A172 (cell line): ENCODE measurements at regions not wholly inside any gene's neighbourhood (a gene's known extent, or its start where the extent isn't known, plus 50 kb on each side); places are given as distances from the start of the nearest gene placed in this dataset.

ENCODE experiments used
- DNase-seq: peaks from one replicate; pipeline ENCODE4 v3.0.0-alpha.2; 2015; ENCODE audit warnings: low spot score

GRCh38 chr3:105170423-105170822 lies 196.3 kb upstream of the ALCAM start:
- no peak for DNase-seq

- no peak for DNase-seq
Measured at GRCh38 chr3:105174017-105174615, 192.6 kb upstream of the ALCAM start.

- no peak for DNase-seq
Measured at GRCh38 chr3:105177576-105177975, 189.1 kb upstream of the ALCAM start.

GRCh38 chr3:105187344-105187743 lies 179.4 kb upstream of the ALCAM start:
- DNase-seq: no peak

- peak; percentile 10 for DNase-seq
Measured at GRCh38 chr3:105195260-105195659, 171.4 kb upstream of the ALCAM start.

- no peak for DNase-seq
Measured at GRCh38 chr3:105197863-105198262, 168.8 kb upstream of the ALCAM start.

- DNase-seq: no peak
Measured at GRCh38 chr3:105199217-105199616, 167.5 kb upstream of the ALCAM start.

- no peak for DNase-seq
Measured at GRCh38 chr3:105210141-105210540, 156.6 kb upstream of the ALCAM start.

GRCh38 chr3:105214590-105214989 lies 152.1 kb upstream of the ALCAM start:
- DNase-seq: no peak

- DNase-seq: no peak
Measured at GRCh38 chr3:105222568-105223093, 144.1 kb upstream of the ALCAM start.

GRCh38 chr3:105223815-105224214 lies 142.9 kb upstream of the ALCAM start:
- DNase-seq: no peak

GRCh38 chr3:105228696-105229095 lies 138.0 kb upstream of the ALCAM start:
- DNase-seq: no peak

- DNase-seq: no peak
Measured at GRCh38 chr3:105232553-105232952, 134.2 kb upstream of the ALCAM start.

GRCh38 chr3:105233010-105233409 lies 133.7 kb upstream of the ALCAM start:
- peak; percentile 18 for DNase-seq

- no peak for DNase-seq
Measured at GRCh38 chr3:105235221-105235620, 131.5 kb upstream of the ALCAM start.

- no peak for DNase-seq
Measured at GRCh38 chr3:105235785-105236184, 130.9 kb upstream of the ALCAM start.

- no peak for DNase-seq
Measured at GRCh38 chr3:105238367-105238766, 128.3 kb upstream of the ALCAM start.

- DNase-seq: no peak
Measured at GRCh38 chr3:105243076-105243475, 123.6 kb upstream of the ALCAM start.

GRCh38 chr3:105246536-105246935 lies 120.2 kb upstream of the ALCAM start:
- no peak for DNase-seq

GRCh38 chr3:105253225-105253624 lies 113.5 kb upstream of the ALCAM start:
- no peak for DNase-seq

GRCh38 chr3:105254154-105254553 lies 112.6 kb upstream of the ALCAM start:
- no peak for DNase-seq

- DNase-seq: no peak
Measured at GRCh38 chr3:105255350-105255749, 111.4 kb upstream of the ALCAM start.

GRCh38 chr3:105259496-105259895 lies 107.2 kb upstream of the ALCAM start:
- DNase-seq: no peak

- peak; percentile 40 for DNase-seq
Measured at GRCh38 chr3:105260385-105260784, 106.3 kb upstream of the ALCAM start.
